Activated CD8-positive, alpha-beta memory T cell treated with anti-CD3 and anti-CD28 coated beads, Interleukin-2, amount 50 U/mL, for 24 hours (primary cell): ENCODE measurements at regions not wholly inside any gene's neighbourhood (a gene's known extent, or its start where the extent isn't known, plus 50 kb on each side); places are given as distances from the start of the nearest gene placed in this dataset.
"Not testable (repeated sequence)": the region's sequence is repeated elsewhere in the genome, so short reads cannot be mapped to it uniquely, and the experiment has no call there.

Experiments
- DNase-seq: peaks from one replicate; pipeline ENCODE4 v3.0.0-alpha.2; 2020; ENCODE audit errors: extremely low read depth

GRCh38 chr17:47066841-47067682, 88.0 kb upstream of the RPRML start:
- peak; percentile 58 for DNase-seq

- DNase-seq = no peak
Measured at GRCh38 chr17:47066095-47066494, 87.0 kb upstream of the RPRML start.

- DNase-seq = no peak
Measured at GRCh38 chr17:47064684-47065083, 85.6 kb upstream of the RPRML start.

- DNase-seq = no peak
Measured at GRCh38 chr17:47063475-47063874, 84.4 kb upstream of the RPRML start.

- not testable (repeated sequence) for DNase-seq
Measured at GRCh38 chr17:47062851-47063250, 83.8 kb upstream of the RPRML start.

- DNase-seq = not testable (repeated sequence)
Measured at GRCh38 chr17:47060005-47060404, 81.0 kb upstream of the RPRML start.

- DNase-seq = no peak
Measured at GRCh38 chr17:47057830-47058229, 78.8 kb upstream of the RPRML start.

GRCh38 chr17:47057279-47057678, 78.2 kb upstream of the RPRML start:
- not testable (repeated sequence) for DNase-seq

GRCh38 chr17:47056687-47057086, 77.6 kb upstream of the RPRML start:
- not testable (repeated sequence) for DNase-seq
